HG02759 (cell line): ENCODE measurements at regions not wholly inside any gene's neighbourhood (a gene's known extent, or its start where the extent isn't known, plus 50 kb on each side); places are given as distances from the start of the nearest gene placed in this dataset.

Source experiments
- ATAC-seq: cut with Tn5 transposase; IDR thresholded peaks from one replicate; pipeline ENCODE4 v1.9.1; 2021; ENCODE audit warnings: mild to moderate bottlenecking, moderate library complexity; ENCODE audit not compliant: unreplicated experiment

DNA sequence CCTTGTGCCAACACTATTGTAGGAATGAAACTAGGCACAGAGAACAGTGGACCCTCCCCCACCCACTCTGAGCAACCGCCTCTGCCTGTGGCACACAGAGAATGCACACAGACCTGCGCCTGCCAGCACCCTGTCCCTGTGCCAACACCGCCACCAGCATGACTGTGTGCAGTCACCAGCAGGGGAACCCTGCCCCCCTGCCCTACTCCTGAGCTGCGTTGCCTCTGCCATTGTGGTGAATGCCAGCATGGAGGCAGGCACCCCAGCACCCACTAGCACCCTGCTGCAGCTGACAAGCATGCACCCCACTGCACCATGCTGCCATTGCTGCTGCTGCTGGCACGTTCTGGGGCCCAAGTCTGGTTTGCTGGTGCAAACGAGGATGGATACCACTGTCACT, 94.4 kb upstream of the PRLR start:
- ATAC-seq, result no peak

DNA sequence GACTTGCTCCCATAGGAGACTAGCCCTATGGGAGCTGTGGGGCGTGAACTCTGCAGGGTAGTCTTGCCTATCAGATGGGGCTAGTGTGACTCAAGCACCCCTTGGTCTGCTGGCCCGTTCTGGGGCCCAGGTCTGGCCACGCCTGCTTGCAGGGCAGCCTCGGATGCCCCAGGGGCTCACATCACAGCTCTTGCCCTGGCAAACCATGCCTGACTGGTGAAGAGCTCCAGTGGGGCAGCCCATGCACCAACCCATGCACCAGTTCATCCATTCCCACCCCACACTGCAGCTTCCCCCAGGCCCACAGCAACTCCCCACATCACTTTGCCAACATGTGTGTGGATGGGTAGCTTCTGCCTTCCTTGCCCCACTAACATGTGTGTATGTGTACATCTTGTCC, 93.9 kb upstream of the PRLR start:
- no peak for ATAC-seq

DNA sequence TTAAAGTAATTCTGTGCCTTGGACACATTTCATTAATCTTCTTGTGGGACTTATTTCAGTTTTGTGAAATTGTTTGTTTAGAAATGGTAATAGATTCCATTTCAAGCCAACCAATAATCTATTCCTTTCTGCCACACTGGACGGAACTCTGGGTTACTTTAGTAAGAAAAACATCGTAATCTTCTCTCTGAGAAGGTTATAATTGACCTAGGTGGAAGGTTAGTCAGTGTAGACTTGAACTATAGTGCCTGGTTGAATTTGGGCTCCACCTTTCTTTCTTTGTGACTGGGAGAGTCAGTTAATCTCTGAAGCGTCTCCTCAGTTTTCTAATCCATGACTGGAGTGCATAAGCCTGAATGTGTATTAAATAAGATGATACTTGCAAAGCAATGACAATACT, 89.7 kb upstream of the PRLR start:
- ATAC-seq, result peak; percentile 41

DNA sequence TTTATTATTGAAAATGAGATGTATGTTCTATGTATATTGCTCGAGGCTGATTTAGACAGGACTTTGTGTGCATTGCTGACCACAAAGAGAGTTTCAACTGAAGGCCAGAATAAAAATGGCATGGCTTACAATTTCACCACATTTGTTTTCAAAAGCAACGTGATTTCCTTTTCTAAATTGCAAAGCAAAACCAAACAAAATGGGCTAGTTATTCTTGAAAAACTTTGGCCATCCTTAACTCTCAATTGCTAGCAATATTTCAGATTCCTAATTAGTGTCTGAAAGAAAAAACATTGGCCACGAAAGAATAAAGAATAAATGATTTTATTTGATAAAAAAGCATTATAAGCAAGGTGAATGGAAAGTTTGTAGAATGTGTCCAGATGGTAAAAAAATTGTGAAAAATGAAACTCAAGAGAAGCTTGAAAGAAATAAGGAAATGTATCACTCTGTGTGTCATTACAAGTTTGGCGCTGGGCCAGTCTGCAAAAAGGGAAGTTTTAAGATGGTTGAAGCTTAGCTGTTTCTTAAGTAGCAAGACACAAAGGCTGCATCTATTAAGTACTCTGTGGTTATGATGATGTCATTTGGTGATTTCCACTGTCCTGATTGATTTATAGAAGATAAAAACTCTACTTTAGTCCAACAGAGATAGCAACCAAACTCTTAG, 89.2 kb upstream of the PRLR start:
- peak; percentile 97 for ATAC-seq

DNA sequence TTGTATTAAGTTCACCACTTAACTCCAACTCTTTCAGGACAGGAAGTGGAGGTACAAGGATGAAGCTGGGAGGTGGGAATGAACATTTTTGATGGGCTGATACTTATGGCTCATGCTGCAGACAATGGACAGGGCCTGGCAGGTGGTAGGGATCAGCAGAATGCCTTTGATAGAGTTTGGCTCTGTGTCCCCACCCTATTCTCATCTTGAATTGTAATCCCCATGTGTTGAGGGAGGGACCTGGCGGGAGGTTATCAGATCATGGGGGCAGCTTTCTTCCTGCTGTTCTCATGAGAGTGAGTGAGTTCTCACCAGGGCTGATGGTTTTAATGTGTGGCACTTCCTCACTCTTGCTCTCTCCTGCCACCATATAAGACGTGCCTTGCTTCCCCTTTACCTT, 87.3 kb upstream of the PRLR start:
- no peak for ATAC-seq

DNA sequence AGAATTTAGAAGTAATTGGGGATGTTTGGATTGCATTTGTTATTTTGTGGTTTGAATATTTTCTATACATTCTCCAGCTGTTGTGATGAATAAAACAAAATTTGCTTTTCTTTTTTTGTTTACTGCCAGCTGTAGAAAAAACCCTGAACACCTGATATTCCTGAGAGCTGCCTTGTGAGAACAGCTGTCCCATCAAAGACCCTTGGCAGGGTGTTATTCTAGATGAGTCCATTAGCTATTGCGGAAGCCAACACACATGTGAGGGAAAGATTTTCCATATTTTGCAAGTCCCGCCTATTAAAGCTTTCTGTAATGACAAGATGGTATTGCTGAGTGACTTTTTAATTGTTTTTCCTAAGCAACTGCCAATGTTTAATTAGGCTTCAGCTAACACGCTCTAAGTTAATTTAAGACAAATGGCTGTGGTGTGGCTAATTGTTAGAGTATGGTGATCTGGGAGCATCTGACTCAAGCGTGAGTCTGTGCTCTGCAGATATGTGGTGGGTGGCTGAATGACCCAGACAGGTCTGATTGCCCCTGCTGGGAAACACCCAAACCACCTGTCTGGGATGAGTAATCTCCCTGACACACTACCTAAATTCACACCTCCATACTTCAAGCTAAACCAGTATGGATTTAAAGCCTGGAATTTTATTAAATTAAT, 86.5 kb upstream of the PRLR start:
- no peak for ATAC-seq

DNA sequence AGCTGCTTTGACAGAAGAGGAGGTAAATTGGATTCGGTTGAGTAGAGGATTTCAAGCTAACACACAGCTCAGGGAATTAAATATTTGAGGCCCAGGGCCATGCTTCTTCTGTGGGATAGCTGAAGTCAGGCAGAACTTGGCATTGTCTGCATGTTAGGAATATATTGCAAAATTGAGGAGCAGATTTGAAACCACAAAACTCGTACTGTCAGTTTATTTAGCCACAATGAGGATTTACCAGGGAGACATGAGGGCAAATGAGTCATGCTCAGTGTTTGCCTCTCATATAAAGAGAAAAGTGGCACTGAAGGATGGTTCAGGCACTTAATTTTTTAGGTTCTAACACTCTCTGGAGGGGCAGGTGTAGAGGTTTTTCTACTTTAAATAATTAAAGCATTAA, 83.0 kb upstream of the PRLR start:
- no peak for ATAC-seq

DNA sequence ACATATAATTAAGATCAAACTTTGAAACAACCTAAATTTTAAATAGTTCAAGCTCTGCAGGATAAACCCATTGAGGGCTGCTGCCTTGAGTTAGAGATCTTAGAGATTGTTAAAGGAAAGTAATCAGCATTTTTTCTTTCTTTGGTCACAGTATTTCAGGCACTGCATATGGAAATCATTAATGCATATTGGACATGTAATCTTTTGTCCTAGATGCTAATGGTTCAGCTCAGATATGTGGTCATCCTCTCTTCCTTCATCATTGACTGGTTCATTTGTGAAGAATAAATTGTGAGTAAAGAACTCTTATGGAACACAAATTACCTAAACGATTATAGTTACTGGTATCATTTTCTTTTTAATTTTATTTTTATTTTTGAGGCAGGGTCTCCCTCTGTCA, 82.0 kb upstream of the PRLR start:
- ATAC-seq, result no peak

DNA sequence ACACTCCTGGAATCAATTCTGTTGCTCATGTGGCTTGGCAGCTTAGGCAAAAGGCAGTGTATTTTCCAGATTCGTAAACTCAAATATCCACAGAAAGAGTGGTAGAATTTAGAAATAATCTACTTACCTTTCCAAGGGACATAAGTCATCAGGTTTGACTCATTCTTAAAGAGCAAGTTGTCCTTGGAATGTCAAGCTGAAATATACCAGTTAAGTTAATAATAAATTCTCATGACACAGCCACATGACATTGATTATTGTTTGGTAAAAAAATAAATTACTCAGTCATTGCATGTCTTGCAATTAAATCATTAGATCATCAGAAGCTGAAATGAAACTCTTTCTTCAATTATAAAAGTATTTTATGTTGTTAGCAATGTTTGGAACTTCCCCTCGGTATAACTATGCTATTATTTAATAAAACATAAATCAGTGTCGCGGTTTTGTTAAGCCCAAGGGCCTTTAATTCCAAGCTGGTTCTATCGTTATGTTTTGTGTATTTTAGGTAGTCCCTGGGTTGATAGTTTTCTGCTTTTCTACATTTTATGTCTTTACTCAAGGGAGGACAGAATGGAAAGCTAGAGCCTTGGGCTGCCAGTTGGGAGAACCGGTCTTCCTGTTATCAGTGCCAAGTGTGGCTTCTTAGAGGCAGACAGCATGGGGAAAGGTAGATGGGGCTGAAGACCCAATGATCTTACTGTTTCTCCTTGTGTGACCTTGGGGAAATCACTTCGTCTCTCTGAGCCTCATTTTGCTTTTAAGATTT, 79.3 kb upstream of the PRLR start:
- ATAC-seq, result no peak

DNA sequence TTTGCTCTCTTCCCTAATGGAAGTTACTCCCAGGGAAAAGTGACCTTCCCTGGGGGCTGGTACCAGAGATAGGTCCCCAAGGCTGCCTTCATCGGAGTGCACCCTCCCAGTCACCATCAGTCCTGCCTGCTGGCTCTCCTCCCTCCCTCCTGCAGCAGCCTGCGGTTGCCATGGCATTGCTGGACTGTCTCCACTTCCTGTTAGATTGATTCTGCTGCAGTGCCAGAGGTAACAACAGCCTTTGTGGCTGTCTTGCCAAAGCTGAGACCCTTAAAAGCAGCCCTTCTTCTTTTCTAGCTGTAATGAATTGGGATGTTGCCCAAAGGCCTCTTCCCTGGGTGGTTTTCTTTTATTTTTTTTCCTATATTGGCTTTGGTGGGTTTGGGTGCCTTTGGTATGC, 78.1 kb upstream of the PRLR start:
- ATAC-seq, result peak; percentile 71

DNA sequence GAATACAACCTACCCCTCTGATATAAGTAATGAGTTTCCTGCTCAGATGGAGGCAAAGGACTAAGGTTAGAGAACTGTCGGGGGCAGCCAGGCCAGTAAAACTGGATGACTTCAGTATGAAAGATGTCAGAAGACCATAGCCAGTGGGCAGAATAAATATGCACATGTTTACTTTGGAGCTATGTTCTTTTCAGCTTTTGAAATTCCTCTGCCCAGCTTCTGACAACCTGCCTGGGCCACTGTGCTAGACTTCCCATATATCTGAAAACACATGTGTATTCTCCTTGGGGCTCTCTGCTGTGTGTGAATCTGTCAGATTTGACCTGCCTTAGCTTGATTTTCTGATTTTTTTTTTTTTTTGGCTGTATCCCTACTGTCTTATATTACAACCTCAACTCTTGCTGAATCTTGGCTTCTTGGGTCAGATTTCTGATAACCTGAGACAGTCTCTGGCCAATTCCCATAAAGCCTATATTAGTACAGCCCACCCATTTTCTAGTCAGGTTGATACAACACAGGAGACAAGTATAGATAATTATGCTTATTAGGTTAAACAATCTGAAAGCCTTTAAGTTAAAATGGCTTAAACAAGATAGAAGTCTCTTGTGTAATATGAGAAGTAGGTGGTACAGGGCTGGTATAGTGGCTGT, 76.6 kb upstream of the PRLR start:
- no peak for ATAC-seq

DNA sequence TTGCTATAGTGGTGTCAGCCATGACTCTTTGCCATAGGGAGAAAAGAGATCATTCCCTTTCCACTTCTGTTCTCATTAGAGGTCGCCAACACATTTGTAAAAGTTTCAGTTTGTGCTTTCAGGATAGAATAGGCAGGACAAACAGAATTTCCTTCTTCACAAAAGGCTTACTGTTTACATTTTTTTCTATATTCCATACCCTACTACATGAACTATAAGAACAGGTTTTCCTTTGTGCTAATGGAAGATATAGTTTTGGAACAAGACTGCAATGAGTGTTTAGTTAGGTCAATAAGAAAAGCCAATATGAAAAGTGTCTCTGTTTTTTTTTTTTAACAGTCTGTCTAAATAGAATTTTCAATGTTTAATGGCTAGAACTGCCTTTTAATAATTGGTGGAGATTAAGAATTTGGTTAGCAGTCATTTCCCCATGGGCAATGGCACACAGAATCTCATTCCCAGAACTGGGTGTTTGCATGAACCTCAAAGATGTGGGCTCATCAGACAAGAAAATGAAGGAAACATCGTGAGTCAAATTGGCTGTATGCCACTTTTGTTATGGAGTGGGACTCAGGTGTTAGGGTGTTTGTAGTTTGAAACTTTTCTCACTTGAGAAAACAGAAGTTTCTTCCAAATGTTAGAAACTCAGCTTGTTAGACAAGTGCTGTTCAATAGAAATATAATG, 75.2 kb upstream of the PRLR start:
- no peak for ATAC-seq

DNA sequence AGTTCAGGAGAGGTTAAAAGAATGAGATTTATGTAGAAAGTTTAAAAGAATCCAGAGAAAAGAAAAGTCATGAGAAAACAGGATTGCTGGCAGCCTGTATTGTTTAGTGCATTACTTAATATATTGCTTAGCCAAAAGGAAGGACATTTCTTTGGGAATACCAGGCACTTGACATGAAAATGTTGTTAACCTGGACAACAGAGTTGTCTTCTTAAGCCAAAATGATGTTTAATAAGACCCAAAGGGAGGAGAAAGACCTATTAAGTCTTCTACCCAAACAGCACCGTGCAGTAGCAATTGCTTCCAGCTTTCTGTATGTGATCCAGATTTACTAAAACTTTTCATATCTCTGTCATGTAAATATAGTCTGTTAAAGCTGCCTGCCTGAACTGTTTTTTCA, 74.0 kb upstream of the PRLR start:
- ATAC-seq, result no peak

DNA sequence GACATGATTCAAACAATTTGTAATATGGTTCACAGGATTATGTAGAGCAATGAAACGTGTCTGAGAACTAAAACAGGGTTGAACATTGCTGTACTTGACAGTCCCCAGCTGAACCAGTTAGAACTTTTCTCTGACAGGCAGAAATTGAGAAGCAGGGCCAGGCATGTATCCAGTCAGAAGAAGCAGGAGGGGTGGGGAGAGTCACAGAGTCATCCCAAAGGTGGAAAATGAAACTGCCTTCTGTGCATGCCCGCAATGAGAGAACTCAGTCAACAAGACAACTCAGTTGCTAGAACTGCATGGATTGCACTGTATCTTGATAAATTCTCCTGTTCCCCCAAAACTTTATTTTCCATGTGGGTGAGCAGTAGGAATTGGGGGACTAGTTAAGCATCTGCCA, 72.9 kb upstream of the PRLR start:
- peak; percentile 43 for ATAC-seq

DNA sequence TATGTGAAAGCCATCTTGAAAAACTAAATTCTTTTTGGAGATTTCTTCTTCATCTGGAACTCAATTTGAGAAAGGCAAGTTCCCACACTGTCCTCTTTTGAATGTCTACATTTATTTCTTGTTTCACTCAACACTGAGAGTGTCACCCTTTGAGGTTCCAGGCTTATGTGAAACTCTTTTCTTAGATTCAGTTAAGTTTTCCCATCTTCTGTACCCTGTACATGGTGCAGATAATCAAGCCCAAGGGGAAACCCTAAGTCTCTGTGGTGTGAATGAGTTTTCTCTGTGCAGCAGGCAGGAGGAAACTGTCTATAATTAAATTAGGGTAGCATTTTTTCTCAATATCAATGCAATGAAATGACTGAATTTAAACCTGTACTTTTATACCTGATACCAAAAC, 72.3 kb upstream of the PRLR start:
- ATAC-seq, result peak; percentile 96

DNA sequence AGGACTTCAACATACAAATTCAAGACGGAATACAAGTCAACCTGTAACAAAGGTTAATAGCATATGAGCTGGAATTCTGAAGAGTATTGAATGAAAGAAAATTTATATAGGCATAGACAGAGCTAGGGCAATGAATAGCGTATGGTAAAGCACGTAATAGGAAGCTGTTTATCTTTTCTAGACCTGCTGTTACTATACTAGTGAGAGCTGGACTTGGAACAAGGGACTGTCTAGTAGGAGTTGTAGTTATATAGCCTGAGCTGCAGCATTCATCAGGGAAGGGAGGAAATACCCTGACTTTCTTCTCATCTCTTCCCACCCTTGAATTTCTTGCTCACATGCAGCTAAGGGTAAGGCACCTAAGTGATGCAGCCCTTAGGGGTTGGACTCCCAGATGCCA, 67.5 kb upstream of the PRLR start:
- ATAC-seq, result no peak

DNA sequence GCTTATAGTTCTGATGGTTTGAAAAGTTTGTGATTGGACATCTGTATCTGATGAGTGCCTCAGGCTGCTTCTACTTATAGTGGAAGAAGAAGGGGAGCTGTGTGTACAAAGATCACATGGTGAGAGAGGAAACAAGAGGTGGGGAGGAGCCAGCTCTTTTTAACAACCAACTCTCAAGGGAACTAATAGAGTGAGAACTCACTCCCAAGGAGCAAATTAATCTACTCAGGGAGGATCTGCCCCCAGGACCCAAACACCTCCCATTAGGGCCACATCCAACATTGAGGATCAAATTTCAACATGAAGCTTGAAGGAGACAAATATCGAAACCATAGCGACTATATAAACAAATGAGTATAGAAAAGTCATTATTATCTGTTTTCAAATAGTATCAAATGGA, 64.7 kb upstream of the PRLR start:
- ATAC-seq, result no peak

DNA sequence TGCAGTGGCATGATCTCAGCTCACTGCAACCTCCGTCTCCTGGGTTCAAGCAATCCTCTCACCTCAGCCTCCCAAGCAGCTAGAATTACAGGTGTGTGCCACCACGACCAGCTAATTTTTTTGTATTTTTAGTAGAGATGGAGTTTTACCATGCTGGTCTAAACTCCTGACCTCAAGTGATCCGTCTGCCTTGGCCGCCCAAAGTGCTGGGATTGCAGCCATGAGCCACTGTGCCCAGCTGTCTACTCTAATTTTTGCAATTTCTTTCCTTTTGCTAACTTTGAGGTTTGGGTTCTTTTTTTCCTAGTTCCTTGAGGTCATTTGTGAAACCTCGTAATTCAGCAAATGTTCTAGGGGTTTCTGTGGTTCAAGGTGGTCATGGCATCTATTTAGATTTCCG, 63.7 kb upstream of the PRLR start:
- no peak for ATAC-seq

DNA sequence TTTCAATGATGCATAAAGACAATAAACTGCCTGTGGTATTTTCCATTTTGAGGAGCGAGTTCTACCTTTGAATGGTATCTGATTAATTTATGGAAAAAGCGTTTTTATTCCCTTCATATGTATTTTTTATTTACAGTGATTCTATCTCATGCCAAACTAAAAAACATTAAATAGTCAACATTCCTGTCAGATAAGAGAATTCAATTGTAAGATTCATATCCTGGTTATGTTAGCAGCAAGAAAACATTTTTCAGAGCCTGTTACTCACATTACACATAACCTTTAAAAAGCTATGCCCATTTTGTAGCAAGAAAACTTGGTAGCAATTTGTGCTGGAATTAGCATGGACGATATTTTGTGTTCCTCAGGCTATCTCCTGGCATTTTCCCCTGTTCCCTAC, 55.1 kb upstream of the PRLR start:
- no peak for ATAC-seq

DNA sequence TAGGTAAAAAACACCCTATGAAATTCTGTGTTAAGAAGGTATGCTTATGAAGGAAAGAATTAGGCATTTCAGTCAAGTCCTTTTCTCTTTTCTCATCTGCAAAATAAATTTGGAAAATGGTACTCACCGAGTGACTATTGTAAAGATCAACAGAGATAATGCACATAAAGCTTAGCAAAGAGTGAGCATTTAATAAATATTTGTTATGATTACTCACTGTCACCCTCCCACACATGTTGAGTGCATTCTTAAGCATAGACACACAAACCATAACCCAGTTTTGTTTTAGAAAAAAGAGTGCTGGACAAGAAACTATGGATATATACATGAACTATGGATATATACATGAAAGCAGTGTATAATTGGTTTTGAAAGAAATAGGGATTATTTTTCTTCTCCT, 54.7 kb upstream of the PRLR start:
- no peak for ATAC-seq

DNA sequence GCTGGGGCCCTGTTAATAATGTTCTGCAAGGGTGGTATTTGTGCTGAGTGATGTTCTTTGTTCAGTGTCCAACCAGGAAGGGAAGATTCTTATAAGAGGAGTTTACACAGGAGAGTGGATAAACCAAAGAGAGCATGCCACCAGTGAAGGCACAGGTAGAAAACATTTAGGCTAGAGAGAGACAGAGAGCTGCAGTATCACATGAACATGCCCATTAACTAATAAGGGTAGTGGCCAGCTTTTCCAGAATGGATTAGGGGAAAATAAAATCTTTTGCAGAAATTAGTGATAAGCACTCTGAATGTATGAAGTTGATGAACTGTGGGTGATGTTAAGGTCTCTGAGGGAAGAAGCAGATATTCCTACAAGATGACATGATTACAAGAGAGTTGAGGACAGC, 54.1 kb upstream of the PRLR start:
- ATAC-seq, result no peak
